Embryonic facial prominence (tissue), 1 donor: ENCODE measurements at regions not wholly inside any gene's neighbourhood (a gene's known extent, or its start where the extent isn't known, plus 50 kb on each side); places are given as distances from the start of the nearest gene placed in this dataset.

ENCODE experiments used
- DNase-seq: peaks from one replicate; pipeline ENCODE4 v3.0.0-alpha.2; 2016; ENCODE audit errors: extremely low spot score

DNA sequence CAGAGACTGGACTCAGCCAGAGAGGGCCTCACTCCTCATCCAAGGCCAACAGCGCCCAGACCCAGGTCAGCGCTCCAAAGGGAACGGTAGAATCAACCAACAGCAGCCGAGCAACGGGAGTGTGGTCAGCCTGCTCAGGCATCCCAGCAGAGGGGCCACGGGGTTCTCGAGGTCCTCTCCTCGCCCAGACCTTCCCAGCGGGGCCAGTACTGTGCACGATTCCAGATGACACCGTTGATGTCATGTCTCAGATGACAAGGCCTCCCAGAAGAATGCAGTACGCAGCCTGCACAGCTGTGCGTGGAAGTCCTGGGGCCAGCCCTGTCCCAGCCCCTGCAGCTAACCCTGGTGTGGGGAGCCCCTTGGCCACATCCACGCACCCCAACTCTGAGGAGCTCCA is 141.0 kb upstream of the PPP1R26 start:
- DNase-seq, result no peak

DNA sequence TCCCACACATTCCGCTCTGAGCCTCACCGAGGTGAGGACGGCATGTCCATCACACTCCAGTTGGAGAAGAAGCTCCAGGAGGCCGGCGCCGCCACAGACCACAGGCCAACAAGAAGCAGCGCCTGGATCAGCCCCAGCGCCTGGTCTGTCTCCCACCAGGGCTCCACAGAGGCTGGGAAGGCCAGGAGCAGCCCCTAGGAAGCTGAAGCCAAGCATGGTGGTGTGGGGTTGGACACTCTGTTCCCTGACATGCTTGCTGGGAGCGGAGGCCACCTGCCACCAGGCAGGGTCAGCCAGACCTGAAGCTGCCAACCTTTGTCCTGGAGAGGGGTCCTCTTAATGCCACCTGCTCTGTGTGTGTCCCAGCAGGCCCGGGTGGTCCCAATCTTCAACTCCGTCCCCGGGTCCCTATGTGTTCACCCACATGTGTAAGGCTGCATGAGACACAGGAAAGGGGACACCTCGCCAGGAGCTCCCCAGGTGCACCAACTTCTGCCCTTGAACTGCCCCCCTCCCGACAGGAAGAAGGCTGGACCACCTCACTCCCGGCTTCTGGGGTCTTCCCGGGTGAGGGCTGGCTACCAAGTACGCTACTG is 140.1 kb upstream of the PPP1R26 start:
- DNase-seq, result no peak

DNA sequence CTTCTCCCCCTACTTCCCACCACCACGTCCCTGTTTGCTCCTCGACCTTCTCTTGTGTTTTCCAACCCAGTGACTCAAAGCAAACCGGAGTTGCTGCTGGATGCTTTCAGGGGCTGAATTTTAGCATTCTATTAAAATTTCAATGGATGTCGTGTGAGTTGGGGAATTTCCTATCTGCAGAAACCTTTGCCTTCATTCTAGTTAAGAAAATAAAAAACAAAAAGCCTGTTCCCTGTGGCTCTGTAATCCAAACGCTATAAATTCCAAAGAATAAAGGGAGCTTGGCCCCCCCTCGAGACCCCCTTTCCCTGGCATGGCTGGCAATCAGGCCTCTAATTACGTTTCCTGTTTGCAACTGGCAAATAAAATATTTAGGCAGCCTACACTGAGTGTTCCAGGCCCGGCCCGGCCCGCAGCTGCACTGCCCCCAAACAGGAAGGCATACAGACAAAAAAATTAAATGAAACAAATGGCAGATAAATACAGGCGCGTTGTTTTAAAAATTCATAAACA is 139.4 kb upstream of the PPP1R26 start:
- no peak for DNase-seq

DNA sequence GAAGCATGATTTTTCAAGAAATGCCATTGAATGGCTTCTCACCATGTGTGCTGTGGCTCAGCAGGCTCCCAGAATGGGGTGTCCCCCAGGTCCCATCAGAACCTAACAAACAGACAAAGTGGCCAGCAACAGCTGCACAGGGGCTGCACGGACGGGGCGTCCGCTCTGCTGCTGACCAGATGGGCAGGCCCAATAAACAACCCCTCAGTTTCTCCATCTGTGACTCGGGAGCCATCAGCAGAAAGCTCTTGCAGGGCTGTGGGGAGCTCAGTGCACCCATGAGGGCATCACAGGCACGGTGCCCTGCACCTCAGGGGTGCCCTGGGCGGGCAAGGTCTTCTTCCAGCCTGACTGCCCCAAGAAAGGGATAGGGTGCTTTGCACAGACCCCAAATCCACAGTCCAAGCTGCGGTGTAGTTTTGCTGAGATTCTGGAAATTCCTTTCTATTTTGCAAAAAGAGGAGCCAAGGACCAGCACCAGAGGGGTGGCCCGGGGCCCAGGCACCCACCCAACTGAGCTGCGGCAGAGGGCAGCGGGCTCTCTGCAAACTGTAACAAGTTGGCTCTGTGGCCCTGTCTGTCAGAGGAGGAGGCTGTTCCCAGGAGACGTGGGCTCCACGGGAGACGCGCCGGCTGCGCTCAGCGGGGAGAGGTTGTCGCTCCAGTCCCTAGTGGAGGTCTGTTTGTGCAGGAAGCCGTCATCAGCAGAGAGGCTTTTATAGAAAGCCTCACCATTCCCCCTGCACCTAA is 138.7 kb upstream of the PPP1R26 start:
- DNase-seq, result no peak

DNA sequence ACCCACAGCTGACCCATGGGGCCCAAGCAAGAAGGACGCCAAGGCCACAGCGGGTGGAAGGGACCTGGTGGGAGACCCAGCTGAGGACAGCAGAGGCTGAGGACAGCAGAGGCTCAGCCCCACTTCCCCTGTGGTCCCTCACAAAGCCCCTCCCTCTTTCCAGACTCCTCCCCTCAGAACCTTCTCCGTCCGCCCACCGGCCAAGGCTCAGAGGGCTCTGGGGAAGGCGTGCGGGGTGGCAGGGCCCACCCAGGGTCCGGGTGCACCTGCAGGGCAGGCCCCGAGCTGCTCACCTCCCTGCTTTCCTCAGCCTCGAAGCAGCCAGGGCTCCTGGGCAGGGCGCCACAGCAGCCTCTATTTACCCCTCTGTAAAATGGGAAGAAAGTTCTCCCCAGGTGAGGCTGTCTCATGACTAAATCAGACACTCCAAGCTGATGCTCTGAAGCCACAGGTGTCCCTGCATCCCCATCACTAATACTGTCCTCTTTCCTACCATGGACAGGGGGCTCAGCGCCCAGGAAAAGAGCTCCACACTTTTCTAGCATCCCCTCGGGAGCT is 137.9 kb upstream of the PPP1R26 start:
- DNase-seq, result no peak

DNA sequence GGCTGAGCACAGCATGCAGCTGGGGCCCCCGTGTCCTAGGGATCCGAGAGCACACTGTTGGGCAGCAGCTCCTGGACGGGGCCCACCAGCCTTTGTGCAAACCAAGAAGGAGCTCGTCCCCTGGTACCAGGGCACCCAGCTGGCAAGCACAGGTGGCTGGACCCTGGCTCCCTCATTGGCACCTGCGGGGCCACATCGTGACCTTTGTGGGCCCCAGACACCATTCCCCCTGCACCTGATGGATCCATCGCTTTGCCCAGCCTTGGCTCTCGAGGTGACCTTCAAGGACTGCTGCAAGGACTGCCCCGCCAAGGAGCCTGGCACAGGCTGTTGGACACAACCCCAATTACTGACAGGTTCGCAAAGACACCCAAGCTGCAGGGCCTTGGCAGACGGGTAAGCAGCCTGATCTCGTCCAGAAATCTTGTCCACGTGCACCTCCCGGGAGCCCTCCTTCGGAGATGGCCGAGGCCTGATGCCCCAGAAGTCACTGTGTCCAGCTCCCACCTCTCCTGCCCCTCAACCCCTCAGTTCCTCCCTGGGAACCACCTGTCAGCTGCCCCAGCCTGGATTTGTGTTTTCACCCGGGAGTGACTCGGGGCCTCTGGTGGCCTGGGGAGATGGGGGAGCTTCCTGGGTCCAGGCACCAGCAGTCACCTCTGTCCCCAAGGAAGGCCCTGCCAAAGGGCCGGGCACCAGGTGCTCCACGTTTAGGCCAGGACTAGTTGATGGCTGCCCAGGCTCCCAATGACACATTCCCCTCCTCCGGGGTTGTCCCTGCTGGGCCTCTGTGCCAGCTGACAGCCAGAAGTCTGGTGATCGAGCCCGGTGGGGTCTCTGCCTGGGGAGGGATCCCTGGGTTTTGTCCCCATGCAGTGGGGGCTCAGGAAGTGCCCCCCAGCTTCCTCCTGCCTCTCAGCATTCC is 137.1 kb upstream of the PPP1R26 start:
- DNase-seq, result no peak

DNA sequence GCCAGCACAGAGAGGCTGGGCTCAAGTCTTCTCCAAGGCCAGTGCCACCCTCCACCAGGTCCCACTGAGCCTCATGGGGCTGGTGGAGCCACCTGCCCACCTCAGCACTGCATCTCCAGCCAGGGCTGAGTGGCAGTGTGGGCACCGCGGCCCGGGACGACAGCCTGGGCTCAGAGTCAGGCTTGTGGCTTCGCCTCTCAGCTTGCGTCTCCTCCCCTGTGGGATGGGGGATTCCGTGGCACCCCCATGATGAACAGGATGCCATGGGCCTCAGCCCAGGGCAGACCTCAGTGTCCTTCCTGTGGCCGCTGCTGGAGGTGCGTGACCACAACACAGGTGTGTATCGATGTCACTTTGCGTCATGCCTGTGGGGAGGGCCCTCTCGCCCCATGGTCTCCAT is 136.4 kb upstream of the PPP1R26 start:
- DNase-seq, result no peak

DNA sequence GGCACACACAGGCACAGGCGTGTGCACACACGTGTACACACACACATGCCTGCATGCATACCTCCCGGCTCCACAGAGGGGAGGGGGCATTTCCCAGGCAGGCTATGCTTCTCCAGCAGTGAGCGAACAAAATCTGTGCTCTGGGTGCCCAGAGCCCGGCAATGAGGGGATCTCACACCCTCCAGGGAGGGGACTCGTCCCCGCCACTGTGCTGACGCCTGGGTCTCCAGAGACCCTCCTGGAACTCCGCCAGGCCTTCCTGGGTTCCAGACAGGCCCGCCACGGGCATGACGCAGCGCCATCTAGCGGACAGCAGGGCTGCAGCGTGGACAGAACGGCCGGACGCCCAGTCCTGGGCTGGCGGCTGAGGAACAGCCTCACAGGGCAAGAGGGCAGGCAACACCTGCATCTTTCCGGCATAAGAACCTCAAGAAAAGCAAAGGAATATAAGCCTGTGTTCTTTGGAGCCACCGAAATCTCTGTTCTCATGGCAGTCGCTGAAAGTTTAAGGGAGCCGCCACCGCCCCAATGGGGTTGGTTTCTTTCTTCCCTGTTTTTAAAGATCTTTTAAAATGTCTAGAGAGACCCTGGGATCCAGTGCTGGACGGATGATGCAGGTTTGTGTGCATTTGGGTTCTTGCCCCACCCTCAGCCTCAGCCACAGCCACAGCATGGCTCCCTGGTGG is 135.6 kb upstream of the PPP1R26 start:
- DNase-seq, result no peak

DNA sequence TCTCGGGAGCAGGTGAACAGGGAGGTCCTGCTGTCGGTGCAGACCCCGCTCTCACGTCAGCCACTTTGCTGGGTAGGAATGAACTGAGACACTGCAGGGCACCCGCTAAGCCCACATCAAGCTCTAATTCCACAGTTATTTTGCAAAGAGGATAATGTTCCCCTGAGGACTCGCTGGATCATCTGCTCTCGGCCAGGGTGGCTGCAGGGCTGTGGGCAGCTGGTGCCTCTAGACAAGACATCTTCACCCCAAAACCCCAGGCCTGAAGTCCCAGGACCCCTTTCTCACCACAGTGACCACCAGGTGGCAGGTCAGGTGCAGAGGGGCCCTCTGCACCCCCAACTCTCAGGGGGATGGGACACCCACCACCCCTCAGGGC is 135.1 kb upstream of the PPP1R26 start:
- DNase-seq, result no peak

DNA sequence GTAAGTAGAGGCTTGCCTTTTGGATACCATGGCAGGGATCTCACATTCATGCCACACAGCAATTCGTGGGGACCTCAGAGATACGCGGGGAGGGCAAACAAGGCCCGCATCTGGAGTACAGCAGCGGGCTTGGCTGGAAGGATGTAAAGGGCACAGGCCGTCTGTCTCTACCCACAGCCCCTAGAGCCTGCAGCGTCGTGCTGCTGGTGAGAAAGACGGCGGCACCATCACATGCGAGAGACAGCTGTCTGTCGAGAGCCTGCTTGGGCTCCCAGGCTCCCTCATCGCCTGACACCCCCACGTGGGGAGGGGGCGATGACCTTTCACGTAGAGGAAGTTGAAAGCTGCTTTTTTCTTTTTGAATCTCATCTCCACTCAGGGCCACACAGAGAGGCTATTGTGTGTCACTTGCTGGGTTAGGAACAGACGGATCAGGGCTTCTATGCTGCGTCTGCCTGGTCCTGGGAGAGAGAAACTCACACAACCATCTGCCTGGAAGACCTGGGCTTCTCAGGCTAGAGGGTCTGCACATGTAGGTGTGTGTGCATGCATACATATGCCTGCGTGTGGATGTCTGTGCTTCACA is 134.6 kb upstream of the PPP1R26 start:
- no peak for DNase-seq

DNA sequence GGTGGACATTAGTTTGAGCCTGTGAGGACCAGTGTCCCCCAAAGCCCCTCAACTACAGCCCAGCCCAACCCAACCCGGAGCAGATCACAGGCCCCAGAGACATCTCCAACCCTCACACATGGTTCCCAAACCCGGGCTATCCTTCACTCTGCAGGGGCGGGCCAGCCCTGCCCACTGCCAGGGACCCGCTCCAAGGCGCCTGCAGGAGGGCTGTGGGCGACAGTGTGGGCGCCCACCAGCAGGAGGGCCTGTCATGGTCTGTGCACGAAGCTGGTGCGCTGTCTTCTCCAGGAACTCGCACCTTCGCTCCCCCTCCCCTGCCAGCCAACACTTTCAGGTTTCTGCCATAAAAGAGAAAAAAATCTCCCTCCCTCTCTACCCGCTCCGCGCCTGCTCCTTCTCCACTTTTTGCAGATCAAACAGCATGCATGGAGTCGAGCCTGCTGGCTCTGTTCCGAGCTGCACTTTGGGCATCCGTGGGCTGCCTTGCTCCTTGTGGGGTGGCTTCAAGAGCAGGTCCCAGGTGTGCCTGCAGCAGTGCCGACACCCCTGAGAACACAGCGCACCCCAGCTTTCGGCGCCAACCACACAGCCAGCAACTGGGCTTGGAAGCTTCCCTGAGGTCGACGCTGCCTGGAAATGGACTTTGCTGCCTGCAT is 133.7 kb upstream of the PPP1R26 start:
- DNase-seq, result no peak

DNA sequence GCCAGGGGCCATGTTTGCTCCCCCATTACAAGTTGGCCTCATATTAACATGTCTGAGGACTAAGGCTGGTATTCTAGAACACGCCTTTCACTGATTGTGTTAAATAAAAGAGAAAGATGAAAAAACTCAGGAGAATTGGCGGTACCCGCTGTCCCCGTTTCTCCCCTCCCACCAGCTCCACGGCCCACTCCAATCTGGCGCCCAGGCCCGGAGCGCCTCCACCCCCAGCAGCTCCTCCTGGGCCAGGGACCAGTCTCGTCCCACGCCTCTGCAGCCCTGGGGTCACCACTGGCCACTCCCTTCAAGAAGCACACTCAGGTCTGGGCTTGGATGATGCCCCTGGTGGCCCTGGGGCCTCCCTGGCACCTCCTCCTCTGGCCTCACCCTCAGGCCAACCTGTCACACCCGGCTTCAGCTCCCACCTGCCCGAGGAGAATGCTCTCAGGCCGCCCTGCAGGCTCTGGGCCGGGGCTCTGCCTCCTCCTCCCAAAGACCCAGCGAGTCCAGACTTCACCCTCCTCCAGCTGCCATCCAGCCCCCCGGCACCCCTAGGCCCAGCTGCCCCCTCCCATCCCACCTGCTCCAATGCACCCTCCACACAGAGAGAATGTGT is 133.0 kb upstream of the PPP1R26 start:
- DNase-seq, result no peak

DNA sequence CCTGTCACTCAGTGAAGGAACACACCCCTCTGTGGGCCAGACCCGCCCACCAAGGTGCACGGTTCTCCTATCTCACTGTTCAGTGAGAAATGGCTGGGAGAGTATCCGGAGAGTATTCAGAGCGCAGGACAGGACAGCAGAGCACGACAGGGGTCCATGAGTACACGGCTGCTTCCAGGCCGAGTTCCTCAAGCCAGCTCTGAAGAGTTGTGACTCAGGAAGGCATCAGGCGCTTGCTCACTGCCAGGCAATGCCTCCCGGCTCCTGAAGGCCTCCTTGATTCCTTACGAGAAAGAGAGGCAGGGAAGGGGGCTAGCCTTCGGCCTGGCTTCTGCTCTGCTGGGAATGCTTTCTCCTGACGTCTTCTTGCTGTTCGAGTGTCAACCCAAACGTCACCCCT is 132.1 kb upstream of the PPP1R26 start:
- DNase-seq, result no peak

DNA sequence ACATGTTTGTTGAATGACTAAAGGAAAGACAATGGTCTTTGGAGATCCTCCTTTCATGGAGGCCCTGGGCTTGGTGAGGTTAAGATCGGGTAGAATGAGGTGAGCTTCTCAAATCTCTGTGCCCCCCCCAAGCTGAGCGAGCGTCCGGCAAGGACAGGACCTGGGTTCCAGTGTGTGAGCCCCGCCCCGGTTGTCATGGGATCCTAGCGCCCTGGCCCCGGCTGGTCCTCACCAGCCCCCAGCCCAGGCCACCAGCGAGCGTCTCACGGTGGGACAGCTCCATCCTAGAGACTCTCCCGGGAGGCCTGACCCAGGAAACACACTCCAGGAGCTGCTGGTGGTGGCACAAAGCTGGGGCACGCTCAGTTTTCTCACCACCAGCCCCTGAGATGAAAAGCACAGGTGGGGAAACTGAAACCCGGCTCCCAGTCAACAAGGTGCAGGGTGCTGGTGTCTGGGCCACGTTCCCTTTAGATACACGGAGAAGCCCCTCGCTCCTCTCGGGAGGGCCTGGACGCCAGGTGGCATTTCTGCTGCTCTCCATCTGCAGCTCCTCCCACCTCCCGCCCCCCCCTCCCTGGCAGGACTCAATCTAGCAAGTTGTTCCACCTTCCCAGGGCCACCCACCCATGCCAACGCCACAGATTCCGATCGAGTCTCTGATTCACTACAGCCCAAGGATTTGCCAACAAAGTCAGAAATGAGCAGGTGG is 131.3 kb upstream of the PPP1R26 start:
- DNase-seq, result no peak

DNA sequence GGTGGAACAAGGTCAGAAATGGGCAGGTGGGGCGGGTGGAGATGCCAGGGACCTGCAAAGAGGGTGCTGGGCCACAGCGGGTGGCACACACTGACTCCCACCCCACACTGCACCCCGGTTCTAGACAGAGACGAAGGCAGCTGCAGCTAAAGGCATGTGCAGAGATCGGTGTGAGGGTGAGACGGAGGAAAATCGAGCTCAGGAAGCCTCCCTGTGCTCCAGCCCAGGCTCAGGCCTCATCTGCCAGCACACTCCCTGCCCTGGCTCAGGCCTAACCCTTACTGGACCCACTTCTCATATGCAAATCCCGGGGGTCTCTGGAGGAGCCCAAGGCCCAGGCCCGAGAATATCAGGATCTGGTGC is 130.8 kb upstream of the PPP1R26 start:
- DNase-seq, result no peak

DNA sequence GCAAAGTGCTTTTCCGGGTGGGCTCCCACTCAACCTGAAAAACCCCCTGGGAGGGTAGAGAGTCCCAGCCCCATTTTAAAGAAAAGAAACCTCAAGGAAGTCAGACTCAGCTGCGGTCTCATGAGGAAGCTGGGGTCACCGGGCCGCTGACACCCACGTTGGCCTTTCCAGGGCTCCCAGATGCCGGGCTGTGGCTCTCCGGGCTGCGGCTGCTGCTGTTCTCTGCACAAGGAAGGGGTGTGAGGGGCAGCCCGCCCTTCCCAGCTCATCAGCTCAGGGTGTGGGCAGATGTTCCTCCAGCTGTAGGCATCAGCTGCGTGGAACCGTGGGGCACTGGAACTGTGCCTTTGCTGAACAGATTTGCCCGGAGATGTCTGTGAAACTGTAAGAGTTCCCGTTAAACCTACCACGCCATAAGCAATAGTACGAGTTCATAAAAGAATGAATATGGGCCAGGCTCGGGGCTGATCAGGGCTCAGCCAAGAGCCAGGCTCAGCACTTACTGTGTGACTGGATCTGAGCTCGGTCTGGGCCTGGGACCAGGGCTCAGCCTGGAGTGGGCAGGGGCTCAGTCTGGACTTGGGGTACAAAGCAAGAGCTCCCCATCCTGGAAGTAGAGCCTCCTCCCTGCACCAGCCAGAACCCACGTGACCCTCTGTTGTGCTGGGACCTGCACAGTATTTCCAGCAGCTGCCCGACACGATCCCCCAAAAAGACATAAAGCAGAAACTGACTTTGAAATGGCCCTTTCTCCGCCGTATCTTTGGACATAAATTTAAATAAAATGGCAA is 130.2 kb upstream of the PPP1R26 start:
- DNase-seq, result no peak

DNA sequence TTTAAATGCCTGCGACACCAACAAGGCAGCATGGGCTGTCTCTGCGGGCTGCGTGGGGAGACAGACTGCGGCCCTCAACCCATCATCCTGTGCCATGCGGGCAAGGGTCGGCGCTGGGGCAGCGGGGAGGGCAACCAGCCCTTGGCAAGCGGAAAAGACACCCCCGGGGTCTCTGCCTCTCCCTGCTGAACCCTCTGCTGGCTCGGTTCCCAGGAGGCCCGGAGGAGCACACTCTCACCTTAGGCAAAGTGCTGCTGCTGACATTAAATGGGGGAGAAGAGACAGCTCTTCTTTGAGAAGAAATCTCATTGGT is 129.6 kb upstream of the PPP1R26 start:
- no peak for DNase-seq

DNA sequence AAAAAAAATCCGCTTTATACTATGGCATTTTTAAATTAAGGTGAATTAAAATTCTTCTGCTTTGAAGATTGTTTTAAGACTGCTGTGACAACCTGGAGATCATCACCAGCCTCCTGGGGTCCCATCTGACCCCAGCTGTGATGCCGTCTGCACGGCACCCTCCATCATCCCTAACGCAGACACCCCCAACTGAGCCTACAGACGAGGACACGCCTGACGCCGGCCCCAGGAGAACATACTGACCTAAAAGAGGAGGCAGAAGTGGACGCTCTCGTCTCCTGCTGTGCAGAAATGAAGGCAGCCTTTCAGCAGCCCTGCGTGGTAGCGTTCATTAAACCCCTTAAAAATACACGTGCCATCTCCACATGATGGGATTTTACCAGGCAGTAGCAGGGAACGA is 125.6 kb upstream of the PPP1R26 start:
- DNase-seq, result no peak

DNA sequence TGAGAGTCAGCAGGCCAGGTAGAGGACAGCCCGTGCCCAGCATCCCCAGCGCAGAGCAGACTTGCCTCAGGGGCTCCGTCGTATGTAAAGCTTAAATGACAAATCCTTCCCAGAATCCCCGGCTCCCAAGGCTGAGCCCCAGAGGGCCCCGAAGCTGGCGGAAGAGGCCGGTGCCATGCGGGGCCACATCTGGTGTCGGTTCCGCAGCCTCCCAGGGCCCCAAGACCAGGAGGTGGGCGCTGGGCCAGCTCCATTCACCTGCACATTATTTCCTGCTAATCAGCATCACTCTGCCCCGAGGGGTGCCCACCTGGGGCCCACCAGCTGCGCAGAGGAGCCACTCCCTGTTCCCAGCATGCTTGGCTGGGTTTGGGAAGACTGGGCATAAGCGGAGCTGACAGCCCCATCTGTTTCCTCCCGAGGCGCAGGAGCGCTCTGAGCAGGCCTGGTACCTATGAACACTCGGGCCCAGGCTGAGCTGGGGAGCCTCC is 124.0 kb upstream of the PPP1R26 start:
- DNase-seq, result no peak
